ENCODE measurements at regions not wholly inside any gene's neighbourhood (a gene's known extent, or its start where the extent isn't known, plus 50 kb on each side); places are given as distances from the start of the nearest gene placed in this dataset.

DNA sequence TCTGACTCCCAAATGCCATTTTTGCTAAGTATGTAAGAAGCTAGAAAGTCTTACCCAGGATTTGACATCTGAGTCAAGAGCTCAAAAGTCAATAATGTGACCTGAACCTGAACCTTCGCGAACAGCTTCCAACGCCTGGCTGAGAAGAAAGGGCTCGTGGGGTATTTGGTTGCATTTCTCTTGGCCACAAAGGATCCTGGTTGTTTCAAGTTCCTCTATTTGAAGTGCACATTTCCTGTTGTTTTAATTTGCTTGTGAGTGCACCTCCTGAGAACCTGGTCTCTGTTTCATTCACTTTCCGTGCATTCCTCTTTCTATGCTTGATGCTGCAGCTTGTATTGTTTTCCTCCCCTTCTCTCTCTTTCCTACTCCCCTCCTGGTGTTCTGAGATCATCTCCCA, 212.5 kb downstream of the FOXA2 start (continued):
- TF ChIP-seq, protein P1, sequence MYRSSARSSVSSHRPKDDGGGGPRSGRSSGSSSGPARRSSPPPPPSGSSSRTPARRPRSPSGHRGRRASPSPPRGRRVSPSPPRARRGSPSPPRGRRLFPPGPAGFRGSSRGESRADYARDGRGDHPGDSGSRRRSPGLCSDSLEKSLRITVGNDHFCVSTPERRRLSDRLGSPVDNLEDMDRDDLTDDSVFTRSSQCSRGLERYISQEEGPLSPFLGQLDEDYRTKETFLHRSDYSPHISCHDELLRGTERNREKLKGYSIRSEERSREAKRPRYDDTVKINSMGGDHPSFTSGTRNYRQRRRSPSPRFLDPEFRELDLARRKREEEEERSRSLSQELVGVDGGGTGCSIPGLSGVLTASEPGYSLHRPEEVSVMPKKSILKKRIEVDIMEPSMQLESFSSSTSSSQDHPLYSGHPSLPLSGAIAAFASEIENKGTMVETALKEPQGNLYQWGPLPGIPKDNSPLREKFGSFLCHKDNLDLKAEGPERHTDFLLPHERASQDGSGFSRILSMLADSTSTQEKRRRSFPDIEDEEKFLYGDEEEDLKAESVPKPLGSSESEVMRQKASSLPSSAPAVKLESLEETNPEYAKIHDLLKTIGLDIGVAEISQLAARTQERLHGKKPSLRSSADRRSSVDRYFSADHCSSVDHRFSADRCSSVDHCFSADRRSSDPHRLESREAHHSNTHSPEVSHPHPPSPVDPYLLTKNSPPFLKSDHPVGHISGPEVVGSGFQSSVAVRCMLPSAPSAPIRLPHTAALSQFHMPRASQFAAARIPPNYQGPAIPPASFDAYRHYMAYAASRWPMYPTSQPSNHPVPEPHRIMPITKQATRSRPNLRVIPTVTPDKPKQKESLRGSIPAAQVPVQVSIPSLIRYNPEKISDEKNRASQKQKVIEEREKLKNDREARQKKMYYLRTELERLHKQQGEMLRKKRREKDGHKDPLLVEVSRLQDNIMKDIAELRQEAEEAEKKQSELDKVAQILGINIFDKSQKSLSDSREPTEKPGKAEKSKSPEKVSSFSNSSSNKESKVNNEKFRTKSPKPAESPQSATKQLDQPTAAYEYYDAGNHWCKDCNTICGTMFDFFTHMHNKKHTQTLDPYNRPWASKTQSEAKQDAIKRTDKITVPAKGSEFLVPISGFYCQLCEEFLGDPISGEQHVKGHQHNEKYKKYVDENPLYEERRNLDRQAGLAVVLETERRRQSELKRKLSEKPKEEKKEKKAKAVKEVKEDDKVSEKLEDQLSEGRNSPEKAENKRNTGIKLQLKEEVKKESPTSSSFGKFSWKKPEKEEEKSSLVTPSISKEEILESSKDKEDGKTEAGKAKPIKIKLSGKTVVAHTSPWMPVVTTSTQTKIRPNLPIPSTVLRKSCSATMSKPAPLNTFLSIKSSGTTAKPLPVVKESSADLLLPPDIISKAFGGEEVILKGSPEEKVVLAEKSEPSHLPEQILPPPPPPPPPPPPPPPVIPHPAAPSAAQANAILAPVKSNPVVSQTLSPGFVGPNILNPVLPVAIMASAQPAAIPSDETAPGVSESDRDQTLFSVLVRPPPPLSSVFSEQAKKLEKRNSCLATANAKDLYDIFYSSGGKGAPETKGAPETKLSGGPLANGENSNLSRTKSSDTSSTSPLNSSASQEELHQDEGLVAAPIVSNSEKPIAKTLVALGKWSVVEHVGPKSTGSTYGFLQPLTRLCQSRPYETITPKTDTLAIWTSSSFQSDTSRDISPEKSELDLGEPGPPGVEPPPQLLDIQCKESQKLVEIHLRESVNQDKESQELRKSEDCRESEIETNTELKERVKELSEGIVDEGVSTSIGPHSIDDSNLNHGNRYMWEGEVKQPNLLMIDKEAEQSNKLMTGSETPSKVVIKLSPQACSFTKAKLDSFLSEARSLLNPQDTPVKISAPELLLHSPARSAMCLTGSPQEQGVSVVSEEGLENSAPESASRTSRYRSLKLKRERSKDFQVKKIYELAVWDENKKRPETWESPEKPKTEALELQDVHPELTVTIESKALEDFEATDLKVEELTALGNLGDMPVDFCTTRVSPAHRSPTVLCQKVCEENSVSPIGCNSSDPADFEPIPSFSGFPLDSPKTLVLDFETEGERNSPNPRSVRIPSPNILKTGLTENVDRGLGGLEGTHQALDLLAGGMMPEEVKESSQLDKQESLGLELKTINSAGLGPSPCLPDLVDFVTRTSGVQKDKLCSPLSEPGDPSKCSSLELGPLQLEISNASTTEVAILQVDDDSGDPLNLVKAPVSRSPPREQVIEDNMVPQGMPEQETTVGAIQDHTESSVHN (IDR thresholded peaks at IDR 0.05; ENCODE audit: borderline replicate concordance in 1 of 2, low read depth in 1 of 2) = no peak
- TF ChIP-seq, protein P2, sequence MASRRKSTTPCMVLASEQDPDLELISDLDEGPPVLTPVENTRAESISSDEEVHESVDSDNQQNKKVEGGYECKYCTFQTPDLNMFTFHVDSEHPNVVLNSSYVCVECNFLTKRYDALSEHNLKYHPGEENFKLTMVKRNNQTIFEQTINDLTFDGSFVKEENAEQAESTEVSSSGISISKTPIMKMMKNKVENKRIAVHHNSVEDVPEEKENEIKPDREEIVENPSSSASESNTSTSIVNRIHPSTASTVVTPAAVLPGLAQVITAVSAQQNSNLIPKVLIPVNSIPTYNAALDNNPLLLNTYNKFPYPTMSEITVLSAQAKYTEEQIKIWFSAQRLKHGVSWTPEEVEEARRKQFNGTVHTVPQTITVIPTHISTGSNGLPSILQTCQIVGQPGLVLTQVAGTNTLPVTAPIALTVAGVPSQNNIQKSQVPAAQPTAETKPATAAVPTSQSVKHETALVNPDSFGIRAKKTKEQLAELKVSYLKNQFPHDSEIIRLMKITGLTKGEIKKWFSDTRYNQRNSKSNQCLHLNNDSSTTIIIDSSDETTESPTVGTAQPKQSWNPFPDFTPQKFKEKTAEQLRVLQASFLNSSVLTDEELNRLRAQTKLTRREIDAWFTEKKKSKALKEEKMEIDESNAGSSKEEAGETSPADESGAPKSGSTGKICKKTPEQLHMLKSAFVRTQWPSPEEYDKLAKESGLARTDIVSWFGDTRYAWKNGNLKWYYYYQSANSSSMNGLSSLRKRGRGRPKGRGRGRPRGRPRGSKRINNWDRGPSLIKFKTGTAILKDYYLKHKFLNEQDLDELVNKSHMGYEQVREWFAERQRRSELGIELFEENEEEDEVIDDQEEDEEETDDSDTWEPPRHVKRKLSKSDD (conservative IDR thresholded peaks at IDR 0.05; ENCODE audit: low read length) = no peak
- TF ChIP-seq SAP30 (IDR thresholded peaks at IDR 0.05; ENCODE audit: borderline replicate concordance, insufficient read depth, low read depth, low read length, poor library complexity, severe bottlenecking) = no peak
- TF ChIP-seq, protein P3, sequence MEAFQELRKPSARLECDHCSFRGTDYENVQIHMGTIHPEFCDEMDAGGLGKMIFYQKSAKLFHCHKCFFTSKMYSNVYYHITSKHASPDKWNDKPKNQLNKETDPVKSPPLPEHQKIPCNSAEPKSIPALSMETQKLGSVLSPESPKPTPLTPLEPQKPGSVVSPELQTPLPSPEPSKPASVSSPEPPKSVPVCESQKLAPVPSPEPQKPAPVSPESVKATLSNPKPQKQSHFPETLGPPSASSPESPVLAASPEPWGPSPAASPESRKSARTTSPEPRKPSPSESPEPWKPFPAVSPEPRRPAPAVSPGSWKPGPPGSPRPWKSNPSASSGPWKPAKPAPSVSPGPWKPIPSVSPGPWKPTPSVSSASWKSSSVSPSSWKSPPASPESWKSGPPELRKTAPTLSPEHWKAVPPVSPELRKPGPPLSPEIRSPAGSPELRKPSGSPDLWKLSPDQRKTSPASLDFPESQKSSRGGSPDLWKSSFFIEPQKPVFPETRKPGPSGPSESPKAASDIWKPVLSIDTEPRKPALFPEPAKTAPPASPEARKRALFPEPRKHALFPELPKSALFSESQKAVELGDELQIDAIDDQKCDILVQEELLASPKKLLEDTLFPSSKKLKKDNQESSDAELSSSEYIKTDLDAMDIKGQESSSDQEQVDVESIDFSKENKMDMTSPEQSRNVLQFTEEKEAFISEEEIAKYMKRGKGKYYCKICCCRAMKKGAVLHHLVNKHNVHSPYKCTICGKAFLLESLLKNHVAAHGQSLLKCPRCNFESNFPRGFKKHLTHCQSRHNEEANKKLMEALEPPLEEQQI (IDR thresholded peaks at IDR 0.05) = no peak

All from K562 (cell line).